CD1c-positive myeloid dendritic cell (primary cell): ENCODE measurements at regions not wholly inside any gene's neighbourhood (a gene's known extent, or its start where the extent isn't known, plus 50 kb on each side); places are given as distances from the start of the nearest gene placed in this dataset.

Experiments
- DNase-seq: peaks from one replicate; pipeline ENCODE4 v3.0.0-alpha.2; 2016; ENCODE audit errors: extremely low spot score

- no peak for DNase-seq
These were observed 53.6 kb upstream of the NT5E start for GRCh38 chr6:85396159-85396808.

DNA sequence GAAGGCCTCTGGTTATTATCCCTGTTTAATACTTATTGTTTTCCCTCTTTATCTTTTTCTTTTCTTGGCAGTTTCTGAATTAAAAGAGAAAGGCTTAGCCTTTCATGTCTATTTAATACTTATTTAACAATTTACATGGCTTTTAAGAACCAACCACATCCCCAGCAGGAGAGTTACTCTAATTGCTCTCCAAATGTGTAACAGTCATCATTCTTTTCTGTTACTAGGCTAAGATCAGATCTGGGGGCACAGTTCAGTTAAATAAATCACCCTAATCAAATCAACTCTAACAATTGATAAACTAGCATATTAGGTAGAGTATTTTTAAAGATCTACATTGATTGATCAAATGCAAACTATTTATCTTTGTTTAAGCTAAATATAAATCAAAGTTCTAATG, 54.1 kb upstream of the NT5E start:
- no peak for DNase-seq

GRCh38 chr6:85394853-85395538, 54.9 kb upstream of the NT5E start:
- no peak for DNase-seq

GRCh38 chr6:85394199-85394598, 55.7 kb upstream of the NT5E start:
- no peak for DNase-seq

DNA sequence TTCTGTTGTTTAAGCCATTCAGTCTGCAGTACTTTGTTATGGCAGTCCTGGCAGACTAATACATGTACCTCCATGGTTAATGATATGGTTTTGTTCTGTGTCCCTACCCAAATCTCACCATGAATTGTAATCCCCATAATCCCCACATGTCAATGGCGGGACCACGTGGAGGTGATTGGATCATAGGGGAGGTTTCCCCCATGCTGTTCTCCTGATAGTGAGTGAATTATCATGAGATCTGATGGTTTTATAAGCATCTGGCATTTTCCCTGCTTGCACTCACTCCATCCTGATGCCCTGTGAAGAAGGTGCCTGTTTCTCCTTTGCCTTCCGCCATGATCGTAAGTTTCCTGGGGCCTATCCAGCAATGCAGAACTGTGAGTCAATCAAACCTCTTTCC, 57.5 kb upstream of the NT5E start:
- no peak for DNase-seq

GRCh38 chr6:85390775-85391174, 59.1 kb upstream of the NT5E start:
- no peak for DNase-seq

- no peak for DNase-seq
These were observed 59.7 kb upstream of the NT5E start for GRCh38 chr6:85390105-85390728.

DNA sequence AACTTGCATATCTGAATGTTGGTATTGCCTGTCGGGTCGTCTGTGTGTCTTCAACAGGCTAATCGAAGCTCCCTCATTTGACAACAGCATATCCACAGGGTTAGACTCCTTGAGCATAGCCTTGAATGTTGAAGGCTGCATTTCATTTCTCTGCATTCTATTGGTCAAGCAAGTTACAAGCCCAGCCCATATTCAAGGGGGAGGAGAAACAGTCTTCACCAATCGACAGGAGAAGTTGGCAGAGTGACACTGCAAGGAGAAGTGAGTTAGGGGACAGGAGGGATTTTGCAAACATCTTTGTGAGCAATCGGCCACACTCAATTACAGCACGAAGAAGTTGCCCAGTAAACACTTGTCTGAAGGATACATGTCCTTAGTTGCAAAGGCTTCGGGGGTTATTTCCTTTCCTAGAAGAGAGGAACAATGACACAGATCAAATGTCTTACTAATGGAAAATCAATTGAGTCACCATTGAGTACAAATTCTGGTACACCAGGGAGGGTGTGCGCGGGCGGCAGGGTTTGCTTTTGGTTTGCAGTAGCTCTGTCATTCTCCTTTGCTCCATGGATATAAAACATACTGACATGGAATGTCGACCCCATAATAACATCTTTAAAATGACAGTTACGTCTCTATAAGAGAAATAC, 60.6 kb upstream of the NT5E start:
- DNase-seq: no peak

GRCh38 chr6:85388531-85388930, 61.4 kb upstream of the NT5E start:
- no peak for DNase-seq

GRCh38 chr6:85385636-85386315, 64.1 kb upstream of the NT5E start:
- no peak for DNase-seq

- no peak for DNase-seq
These were observed 66.8 kb upstream of the NT5E start for GRCh38 chr6:85383042-85383441.

- DNase-seq: no peak
These were observed 67.3 kb upstream of the NT5E start for GRCh38 chr6:85382541-85382940.

DNA sequence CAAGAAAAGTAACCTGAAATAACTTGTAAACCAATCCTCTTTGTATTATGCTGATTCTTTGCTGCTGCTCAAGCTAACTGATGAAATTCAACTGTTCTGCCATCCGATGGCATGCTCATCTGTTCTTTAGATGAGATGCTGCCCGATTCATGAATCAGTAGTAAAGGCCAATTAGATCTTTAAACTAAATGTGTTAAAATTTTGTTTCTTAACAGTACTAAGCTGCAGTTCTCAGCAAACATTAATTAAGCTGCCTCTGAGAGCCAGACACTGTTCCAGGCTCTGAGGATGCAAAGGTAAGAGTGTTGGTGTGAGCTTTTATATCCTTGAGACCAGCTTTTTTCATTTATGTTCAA, 77.0 kb upstream of the NT5E start:
- DNase-seq: no peak

GRCh38 chr6:85372188-85372914, 77.5 kb upstream of the NT5E start:
- no peak for DNase-seq

- no peak for DNase-seq
These were observed 81.3 kb upstream of the NT5E start for GRCh38 chr6:85368631-85369030.

DNA sequence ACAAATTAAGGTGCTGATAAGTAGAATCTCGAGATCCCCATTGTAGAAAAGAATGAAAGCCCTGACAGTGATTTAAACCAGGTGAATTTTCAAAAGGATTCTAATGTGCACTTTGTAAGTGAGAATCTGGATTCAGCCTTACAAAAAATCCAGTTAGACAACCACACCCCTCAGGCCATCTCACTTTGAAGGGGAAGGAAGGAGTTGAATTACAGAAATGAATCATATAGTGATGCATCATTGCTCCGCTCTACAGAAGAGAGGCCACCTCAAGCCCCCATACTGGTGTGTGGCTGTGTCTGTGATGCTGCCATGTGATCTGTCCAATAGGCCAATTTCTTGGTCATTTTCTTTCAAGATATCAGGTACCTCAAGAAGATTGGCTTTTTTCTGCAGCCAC, 85.5 kb upstream of the NT5E start:
- DNase-seq: no peak

DNA sequence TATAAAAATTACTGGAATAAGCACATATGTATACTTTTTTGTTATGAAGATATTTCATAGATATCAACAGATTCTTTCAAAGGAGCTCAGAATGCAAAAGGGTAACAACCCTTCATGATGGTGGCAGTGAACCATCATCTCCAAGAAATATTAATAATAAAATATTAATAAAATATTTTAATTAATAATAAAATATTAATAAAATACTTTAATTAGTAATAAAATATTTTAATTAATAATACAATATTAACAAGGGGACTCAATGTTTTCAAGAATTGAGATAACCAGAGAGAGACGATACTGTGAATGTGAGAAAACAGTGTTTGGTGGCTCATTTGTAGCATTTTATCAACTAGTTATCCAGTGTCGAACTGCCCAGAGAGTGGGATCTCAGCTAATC, 86.0 kb upstream of the NT5E start:
- no peak for DNase-seq

GRCh38 chr6:85362652-85363310, 87.1 kb upstream of the NT5E start:
- DNase-seq: no peak

GRCh38 chr6:85361643-85362014, 88.3 kb upstream of the NT5E start:
- no peak for DNase-seq

GRCh38 chr6:85360794-85361642, 88.9 kb upstream of the NT5E start:
- no peak for DNase-seq
